Erythroblast (primary cell): ENCODE measurements at regions not wholly inside any gene's neighbourhood (a gene's known extent, or its start where the extent isn't known, plus 50 kb on each side); places are given as distances from the start of the nearest gene placed in this dataset.

ENCODE experiments used
- DNase-seq, 2 experiments: peaks; one replicate each; lab custom pipeline; 2025; lab: John Stamatoyannopoulos, UW
- GATA1 ChIP-seq: IDR thresholded peaks from 2 replicates; pipeline ENCODE4 v1.6.1; 2011; ENCODE audit warnings: low read depth, mild to moderate bottlenecking, control low read depth, low read length, moderate library complexity
- POLR2A ChIP-seq: IDR thresholded peaks from 2 replicates; pipeline ENCODE4 v1.6.1; 2011; ENCODE audit warnings: mild to moderate bottlenecking, low read length

DNA sequence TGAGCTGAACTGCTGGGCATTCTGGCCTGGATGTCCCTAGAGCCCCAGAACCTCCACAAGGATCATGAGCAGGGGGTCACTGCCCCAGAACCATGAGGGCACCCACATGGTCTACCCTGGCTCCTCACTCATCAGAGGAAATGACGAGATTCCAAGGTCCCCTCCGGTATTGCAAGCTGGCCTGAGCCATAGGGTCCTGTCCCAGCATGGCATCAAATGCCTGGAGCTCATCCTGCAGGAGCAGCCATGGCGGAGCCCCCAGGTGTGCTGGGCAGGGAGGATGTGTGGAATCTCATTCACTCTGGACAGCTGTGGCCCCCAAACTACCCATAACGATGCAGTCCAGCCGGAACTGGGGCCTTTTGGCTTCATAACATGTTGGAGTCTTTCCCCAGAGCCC is 66.6 kb upstream of the ANTXRL start:
- DNase-seq, result no peak
- TF ChIP-seq POLR2A (no peak), GATA1 (no peak)

DNA sequence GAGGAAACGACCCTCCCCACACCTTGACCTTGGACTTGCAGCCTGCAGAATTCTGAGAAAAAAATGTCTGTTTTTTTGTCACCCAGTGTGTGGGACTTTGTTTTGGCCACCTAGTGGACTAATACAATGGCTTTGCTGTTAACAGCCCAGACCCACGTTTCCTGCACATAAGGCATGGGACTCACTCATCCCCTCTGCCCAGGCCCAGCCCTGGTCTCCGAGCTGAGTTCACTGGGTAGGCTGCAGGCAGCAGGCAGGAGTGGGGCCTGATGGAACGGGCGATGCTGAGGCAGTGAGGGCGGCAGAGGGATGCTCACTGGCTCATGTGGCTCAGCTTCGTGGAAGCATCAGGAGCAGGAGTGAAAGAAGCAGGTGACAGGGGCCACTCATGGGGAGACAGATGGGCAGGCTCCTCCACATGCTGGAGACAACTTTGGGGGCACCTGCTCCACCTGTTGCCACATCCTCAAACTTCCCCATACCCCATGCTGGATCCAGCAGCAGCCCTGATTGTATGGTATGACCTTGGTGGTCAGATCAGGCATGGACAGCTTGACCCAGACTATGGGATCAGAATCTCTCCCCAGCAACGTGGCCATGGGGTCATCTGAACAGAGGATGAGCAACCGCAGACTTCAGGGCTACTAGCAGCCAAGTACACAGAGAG is 65.8 kb upstream of the ANTXRL start:
- no peak for DNase-seq
- TF ChIP-seq GATA1 (no peak), POLR2A (no peak)

DNA sequence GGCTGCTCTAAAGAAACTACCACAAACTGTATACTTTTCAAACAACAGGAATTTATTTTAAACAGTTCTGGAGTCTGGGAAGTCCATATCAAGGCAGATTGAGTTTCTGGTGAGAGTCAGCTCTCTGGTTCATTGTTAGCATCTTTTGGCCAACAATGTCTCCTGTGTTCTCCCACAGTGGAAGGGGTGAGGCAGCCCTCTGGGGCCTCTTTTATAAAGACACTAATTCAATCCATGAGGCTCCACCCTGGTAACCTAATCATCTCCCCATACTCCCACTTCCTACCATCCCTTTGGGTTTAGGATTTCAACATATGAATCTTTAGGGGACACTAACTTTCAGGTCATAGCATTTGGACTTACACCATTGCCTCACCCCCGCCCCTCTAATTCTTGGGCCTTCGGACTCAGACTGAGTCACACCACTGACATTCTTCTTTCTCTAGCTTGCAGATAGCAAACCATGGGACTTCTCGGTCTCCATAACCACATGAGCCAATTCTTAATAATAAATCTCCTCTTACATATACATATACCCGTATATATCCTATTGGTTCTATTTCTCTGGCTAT is 64.3 kb upstream of the ANTXRL start:
- TF ChIP-seq GATA1, result no peak
- no peak for TF ChIP-seq POLR2A
- DNase-seq, result no peak

DNA sequence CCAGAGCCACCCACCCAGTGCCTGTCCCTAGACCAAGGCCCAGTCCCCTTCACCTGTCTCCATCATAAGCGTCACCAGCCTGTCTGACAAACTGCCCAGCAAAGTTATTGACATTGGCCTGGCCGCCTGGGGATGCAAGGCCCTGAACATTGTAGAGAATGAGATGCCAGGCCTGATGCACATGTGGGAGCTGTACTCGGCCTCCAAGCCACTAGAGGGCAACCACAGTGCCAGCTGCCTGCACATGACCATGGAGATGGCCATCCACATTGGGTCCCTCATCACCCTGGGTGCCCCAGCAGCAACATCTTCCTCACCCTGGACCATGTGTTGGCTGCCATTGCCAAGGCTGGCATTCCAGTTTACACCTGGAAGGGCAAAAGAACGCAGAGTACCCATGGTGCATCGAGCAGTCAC is 63.7 kb upstream of the ANTXRL start:
- TF ChIP-seq GATA1, result no peak
- no peak for TF ChIP-seq POLR2A
- peak; percentile 24 to 35 for DNase-seq

DNA sequence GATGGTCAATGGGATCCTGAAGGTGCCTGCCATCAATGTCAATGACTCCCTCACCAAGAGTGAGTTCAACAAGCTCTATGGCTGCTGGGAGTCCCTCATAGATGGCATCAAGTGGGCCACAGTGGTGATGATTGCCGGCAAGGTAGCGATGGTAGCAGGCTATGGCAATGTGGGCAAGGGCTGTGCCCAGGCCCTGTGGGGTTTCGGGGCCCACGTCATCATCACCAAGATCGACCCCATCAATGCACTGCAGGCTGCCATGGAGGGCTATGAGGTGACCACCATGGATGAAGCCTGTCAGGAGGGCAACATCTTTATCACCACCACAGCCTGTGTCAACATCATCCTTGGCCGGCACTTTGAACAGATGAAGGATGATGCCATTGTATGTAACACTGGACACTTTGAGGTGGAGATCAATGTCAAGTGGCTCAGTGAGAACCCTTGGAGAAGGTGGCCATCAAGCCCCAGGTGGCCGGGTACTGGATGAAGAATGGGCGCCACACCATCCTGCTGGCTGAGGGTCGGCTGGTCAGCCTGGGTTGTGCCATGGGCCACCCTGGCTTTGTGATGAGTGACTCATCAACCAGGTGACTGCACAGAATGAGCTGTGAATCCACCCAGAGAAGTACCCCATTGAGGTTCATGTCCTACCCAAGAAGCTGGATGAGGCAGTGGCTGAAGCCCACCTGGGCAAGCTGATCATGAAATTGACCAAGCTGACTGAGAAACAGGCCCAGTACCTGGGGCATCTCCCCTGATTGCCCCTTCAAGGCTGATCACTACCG is 63.0 kb upstream of the ANTXRL start:
- no peak for TF ChIP-seq POLR2A
- TF ChIP-seq GATA1, result no peak
- peak in 1 of 2 experiments; percentile 11 for DNase-seq

DNA sequence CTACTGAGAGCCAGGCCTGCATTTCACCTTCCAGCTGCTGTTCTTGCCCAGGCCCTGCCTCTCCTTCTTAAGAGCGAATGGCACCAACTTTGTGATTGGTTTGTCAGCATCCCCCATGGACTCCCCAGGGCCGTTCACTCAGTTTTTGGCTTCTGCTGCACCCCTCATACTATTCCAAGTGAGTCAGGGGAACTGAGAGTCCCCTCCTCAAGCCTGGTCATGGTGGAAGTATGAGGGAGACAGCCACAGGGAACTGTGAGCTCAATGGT is 62.4 kb upstream of the ANTXRL start:
- no peak for DNase-seq
- no peak for TF ChIP-seq POLR2A
- no peak for TF ChIP-seq GATA1

DNA sequence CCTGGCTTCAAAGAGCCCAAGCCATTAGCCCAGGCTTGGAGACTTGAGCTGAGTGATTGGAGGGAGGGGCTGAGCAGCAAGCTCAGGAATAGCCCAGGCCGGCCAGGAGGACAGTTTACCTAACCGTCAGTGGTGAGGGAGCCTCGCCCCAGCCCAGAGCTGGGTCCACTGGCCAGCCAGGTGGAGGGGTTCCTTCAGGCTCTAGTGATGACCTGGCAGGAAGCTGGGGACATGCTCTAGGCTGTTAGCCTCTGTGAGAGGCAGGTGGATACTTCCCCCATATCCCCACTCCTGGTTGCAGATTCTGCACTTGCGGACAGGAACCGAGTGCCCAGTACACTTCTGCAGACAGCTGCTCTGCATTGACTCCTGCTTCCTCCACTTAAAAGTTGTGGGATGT is 61.2 kb upstream of the ANTXRL start:
- TF ChIP-seq POLR2A, result no peak
- no peak for TF ChIP-seq GATA1
- no peak for DNase-seq

DNA sequence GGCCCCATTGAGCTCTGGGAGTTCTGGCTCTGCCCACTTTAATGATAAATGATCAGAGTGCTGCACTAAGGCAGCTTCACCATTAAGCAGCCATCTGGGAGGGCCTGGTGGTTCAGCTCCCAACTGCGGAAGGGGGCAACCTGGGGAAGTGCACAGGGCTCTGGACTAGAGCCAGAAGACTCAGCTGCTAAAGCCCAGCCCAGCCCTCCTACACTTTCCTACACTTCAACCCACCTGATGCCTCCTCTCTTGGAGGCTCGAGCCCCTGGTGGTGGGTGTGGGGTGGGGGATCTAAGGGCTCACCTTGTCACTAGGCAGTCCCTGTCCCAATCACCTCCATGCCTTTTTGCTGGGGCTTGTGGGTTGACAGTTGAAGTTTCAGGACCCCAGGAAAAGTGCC is 60.6 kb upstream of the ANTXRL start:
- DNase-seq, result no peak
- no peak for TF ChIP-seq POLR2A
- TF ChIP-seq GATA1, result no peak

DNA sequence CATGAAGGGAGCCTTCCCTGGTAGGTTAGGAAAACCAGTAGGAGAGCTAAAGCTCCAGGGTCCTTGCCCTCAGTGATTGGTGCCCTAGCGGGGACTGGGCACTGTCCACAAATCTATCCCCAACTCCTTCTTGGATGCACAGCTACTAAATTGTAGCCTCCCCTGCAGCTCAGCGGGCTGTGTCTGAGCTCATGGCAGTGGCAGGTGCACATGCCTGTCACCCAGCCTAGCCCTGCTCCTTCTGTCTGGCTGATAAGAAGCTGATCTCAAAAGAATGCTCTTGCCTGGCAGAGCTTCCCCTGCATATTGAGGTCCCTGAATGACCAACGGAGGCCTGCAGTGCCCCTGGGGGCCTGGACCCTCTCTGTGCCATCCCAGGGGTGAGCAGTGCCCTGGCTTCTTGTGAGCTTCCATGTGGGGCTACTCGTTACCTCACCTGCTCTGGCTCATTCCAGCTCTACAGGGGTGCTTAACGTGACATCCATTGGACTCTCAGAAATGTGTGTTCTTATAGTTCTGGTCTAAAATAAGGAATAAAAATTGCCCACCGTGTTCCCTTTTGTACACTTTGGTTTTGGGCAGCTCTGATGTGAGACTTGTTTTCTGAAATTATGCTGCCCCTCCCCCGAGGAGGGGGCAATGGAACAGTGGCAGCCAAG is 59.8 kb upstream of the ANTXRL start:
- TF ChIP-seq POLR2A (no peak), GATA1 (no peak)
- DNase-seq, result peak in 1 of 2 experiments; percentile 17

DNA sequence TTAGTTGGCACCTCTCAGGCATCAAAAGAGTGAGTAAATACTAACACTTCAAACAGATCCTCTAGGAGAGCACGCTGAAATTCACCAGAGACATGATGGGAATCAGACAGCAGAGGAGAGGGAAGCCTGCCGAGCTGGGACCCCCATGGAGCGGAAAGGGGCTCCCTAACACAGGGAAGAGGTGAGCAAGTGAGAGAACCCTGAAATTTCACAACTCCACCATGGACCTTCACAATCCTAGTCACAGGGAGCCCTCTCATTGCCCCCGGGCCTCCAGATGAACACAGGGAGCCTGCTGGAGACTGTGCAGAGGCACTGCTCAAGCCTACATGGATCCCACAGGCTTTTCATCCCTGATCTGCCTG is 59.2 kb upstream of the ANTXRL start:
- no peak for TF ChIP-seq GATA1
- TF ChIP-seq POLR2A, result no peak
- DNase-seq, result no peak

DNA sequence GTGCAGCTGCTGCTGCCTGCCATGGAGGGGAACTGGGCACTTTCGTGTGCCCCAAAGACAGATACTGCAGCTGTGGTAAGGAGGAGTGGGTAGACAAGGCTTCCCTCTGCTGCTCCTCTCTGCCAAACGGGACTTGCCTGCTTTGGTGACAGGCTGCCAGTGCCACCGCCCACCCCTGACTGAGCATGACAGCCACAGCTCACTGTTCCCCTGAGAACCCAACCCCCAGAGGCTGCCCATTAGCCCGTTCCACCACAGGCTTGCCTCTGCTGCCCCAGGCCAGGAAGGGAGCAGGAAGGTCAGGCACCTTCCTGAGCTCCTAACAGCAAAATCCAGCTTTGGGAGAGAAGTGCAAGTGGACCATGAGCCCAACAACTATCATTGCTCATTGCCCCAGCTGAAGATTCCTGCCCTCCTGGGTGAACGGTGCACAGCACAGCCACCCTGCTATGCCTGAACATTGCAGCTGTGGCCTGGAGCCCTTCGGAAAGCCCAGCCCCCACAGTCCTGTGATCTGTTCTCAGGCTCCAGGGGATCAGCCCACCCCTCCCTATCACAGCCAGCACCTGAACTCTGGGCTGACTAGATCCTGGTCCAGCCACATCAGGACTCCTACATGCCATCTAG is 58.7 kb upstream of the ANTXRL start:
- no peak for TF ChIP-seq POLR2A

DNA sequence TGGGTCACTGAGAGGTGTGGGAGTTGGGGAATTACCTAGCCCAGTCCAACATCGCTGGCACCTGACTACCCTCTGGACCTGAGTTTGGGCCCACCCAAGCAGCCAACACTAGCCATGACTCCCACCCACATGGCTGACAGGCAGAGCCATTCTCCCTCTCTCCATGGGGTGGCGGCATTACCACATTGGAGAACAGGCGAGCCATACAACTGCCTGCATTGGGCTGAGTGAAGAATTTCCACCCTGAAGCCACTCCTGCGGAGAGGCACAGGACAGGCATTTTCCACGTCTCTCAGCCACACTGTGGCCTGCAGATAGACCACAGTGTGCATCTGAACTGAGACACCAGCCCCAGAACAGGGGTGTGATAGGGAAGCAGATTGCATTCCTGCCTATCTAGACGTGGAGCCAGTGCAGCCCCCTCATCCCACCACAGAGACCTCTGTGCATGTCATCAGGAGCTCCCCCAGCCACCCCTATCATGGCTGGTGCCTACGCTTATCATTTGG is 58.2 kb upstream of the ANTXRL start:
- TF ChIP-seq POLR2A (no peak), GATA1 (no peak)
- DNase-seq, result peak; percentile 73 to 83

More for the DNA sequence above, 58.7 kb upstream of the ANTXRL start:
- DNase-seq, result peak in 1 of 2 experiments; percentile 24

DNA sequence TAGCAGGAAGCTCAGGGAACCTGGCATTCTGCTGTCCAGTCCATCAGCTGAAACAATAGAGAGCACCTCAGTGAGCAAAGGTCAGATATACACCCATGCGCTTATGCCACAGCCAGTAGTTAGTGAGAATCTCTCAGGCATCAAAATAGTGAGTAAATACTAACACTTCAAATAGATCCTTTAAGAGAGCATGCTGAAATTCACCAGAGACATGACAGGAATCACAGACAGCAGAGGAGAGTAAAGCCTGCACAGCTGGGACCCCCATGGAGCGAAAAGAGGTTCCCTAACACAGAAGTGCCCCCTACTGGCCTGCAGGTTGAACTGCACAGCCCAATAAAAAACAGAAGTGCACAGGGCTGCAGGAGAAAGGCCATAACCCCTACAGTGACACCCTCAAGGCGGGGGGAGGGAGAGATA is 57.6 kb upstream of the ANTXRL start:
- TF ChIP-seq GATA1 (no peak), POLR2A (no peak)
- peak; percentile 46 to 50 for DNase-seq
